Epidermal melanocyte (primary cell): ENCODE measurements at regions not wholly inside any gene's neighbourhood (a gene's known extent, or its start where the extent isn't known, plus 50 kb on each side); places are given as distances from the start of the nearest gene placed in this dataset.

Experiments
- DNase-seq: peaks from one replicate; pipeline ENCODE4 v3.0.0; 2011; ENCODE audit warnings: low spot score; ENCODE audit not compliant: insufficient read length

DNA sequence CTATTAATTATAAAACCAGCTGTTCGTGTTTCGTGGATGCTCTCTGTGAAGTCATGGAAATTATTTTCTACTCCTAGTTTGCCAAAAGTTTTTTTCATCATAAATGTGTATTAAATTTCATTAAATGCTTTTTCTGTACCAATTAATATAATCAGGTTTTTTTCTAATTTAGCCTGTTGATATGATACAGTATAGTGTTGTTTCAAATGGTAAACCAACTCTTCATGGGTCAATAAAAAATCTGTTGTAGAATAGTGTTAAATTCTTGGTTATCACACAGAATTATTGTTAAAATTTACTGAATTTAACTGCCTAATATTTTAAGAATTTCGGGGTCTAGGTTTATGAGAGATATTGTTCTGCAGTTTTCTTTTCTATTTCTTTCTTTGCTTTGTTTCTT lies 505.9 kb upstream of the MANEA start:
- no peak for DNase-seq

- no peak for DNase-seq
Observed at GRCh38 chr6:95078457-95078856, 498.9 kb upstream of the MANEA start.

GRCh38 chr6:95081231-95081630 lies 496.1 kb upstream of the MANEA start:
- DNase-seq = no peak

GRCh38 chr6:95081949-95082348 lies 495.4 kb upstream of the MANEA start:
- no peak for DNase-seq

DNA sequence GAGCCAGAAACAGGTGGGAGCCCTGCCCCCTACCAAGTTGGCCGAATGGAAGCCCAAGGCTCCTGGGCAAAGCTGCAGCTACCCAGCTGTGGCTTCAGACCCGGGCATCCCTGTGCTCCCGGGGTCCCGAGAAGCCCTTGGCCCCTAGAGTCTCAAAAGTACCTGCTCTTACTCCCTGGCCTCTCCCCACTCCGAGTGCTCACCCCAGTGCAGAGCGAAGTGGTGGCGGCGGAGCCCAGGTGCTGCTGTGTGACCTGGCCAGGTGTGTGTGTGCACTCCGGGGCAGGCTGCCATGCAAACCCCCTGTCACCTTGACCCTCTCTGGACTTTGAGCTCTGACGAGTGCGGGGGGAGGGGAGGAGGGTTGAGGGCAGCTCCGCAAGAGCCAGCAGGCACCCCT lies 493.8 kb upstream of the MANEA start:
- DNase-seq = no peak

DNA sequence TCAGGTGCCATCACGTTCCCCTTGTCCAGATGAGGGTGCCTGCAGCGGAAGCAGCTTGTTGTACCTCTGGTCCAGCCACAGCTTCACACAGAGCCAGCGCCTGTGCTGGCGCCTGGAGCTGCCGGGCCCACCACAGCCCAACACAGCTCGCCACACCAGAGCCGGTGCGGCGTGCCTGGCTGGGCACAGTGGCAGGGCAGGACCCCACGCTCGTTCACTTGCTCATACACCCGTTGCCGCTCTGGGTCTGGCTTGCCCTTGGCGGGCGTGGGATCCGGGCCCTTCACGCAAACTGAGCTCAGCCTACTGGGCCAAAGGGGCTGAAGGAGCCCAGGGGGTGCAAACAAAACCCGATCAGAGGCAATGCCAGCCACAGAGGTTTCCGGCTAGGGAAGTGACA lies 492.5 kb upstream of the MANEA start:
- no peak for DNase-seq

DNA sequence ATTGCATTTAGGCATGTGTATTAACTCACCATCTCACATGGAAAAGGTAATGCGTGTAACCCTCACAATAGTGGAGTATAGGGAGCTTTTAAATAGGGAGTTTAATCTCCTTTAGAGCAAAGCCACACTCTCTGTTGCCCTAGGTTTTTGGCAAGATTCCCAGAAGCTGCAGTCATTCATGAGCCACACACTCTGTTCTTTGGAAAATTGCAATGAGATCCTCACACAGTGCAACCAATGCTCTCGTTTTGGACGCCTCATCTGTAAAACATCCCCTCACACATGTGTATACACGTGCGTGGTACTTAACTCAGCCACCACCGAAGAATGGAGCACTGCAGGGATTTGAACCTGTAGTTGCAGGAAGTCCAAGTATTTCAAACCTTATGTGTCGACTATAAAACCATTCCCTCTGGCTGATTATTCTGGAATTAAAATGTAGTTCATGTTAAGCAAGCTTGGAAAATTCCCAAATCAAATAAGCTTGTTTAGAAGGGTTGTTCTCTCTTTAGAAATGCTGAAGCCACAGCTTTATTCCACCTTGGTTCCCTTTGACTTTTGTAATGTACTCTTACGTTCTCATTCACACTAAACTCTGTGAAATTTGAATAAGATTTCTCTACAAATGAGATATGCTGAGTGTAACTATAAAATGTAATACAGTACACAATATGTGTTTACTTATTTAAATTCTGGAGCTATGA lies 489.8 kb upstream of the MANEA start:
- no peak for DNase-seq

- DNase-seq = no peak
Observed at GRCh38 chr6:95091823-95092436, 485.4 kb upstream of the MANEA start.

GRCh38 chr6:95093154-95093553 lies 484.2 kb upstream of the MANEA start:
- no peak for DNase-seq

DNA sequence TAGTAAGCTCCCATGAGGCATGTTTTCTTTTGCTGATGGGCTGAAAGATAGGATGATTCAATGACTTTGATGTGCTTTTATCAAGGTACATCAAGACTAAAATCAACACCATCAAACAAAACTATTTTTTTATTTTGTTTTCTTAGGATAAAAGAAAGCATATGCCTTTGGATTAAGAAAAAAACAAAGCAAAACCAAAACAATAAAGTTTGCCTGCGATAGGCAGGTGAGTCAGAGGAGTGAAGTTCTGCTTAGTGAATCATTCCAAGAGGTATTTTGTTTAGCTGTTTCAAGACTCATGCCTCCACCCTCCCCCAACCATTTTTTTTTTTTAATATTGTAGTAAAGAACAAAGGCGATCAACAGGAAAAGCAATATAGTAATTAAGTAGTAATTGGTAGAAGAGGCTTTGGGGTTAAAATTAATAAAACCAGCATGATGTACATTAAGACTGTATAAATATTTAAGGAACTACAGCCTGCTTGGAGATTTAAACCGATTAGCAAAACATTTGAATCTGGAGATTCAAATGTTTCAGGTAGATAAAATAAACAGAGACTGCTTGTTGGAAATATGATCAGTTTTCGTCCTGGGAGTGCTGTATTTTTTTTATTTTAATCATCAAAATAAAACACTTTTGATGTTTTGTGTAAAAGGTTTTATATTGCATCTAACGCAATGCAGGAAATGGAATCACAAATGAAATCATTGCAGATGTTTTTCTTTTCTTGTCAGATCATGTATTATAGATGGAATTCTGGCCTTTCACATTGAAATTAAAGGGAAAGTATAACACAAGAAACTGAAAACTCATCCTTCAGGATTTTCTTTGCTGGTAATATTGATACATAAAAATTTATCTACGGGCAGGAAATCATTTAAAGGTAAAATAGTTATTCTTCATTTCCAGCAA lies 482.3 kb upstream of the MANEA start:
- DNase-seq = no peak

GRCh38 chr6:95095855-95096254 lies 481.5 kb upstream of the MANEA start:
- no peak for DNase-seq

GRCh38 chr6:95099410-95099809 lies 477.9 kb upstream of the MANEA start:
- DNase-seq = no peak

- no peak for DNase-seq
Observed at GRCh38 chr6:95109212-95109611, 468.1 kb upstream of the MANEA start.

- DNase-seq = no peak
Observed at GRCh38 chr6:95110767-95111166, 466.6 kb upstream of the MANEA start.

GRCh38 chr6:95117236-95117635 lies 460.1 kb upstream of the MANEA start:
- no peak for DNase-seq

DNA sequence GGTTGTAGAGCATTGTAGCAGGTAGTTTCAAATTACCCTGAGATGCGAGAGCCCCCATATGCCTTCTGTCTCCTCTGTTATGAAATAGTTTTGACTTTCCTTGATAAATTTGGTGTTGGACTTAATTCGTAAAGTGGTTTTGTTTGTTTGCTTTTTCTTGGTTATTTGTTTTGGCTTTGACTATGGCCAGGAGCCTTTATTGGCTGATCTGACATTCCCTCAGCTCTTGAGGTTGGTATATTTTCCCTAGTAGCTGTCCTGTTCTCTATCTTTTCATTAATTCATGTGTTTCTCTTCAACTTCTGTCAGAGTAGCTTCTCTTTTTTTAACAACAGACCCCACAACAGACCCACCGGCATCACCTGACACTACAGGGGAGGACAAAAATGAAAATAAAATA lies 457.4 kb upstream of the MANEA start:
- no peak for DNase-seq

DNA sequence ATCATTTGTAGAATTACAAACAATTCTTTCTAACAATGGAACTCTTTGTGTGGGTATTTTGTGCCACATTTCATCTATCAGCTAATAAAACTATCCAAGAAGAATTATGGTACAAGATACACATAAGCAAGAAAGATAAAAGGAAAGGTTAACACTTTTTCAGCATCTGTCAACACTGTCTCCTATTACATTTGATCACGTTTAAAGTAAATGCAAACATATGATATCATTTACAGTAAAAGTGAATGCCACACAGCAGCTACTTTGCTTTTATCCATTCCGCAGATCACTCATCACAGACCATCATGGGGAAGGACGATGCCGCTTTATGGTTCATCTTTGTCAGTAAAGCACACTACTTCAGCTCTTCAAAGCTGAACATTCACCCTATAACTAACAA lies 456.4 kb upstream of the MANEA start:
- DNase-seq = no peak

GRCh38 chr6:95127261-95127660 lies 450.1 kb upstream of the MANEA start:
- no peak for DNase-seq

DNA sequence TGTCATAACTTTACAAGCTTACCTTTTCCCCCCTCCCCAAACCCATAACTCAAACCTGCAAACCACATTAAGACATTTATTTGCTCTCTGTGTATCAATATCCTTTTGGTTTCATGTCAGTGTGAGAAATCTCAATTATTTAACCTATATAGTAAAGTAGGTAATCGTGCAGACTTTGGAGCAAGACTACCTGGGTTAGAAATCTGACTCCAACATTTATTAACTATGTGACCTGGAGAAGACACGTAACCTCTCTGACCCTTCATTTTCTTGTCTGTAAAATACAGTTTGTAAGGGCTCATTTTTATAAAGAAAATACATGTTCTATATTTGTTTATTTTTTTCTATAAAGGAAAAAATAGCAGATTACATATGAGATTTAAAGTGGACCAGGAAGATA lies 448.9 kb upstream of the MANEA start:
- no peak for DNase-seq

GRCh38 chr6:95128947-95129346 lies 448.4 kb upstream of the MANEA start:
- no peak for DNase-seq

GRCh38 chr6:95133578-95133977 lies 443.8 kb upstream of the MANEA start:
- no peak for DNase-seq

DNA sequence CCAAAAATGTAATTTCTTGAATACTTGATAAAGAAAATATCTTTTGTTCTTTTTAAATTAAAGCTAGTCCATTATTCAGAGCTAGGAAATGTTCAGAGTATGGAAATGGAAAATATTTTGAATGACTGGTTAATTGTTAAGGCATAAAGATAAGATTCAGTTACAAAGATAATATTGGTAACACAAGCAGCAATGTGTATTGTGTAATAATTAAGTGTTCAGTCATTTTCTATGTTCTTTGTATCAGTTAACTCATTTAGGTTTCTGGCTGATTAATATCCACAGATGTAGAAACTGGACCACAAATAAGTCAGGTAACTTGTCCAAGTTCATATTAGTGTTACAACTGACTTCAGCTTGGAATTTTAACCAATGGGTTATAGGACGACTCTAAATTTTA lies 442.2 kb upstream of the MANEA start:
- no peak for DNase-seq
